Kidney (tissue), 13 donors: ENCODE measurements at regions not wholly inside any gene's neighbourhood (a gene's known extent, or its start where the extent isn't known, plus 50 kb on each side); places are given as distances from the start of the nearest gene placed in this dataset.
A peak's percentile ranks its signal among the peaks of the same experiment; 100 is the strongest.

ENCODE experiments used
- DNase-seq, 5 donors: peaks; one replicate each; pipeline ENCODE4 v3.0.0-alpha.2; 2013 to 2020
- FAIRE-seq: peaks from 2 replicates; lab custom pipeline; 2012; peaks lifted over from hg19 to GRCh38; lab: Jason Lieb, UNC
- H3K27ac ChIP-seq, 2 donors: one replicate each; pipeline ENCODE4 v1.7.0; 2013; ENCODE audit warnings: low read depth in 2 of 2, low read length in 2 of 2, inconsistent platforms in 1 of 2
- H3K27me3 ChIP-seq: one replicate; pipeline ENCODE4 v1.7.1; 2013; ENCODE audit warnings: low read length, inconsistent platforms; ENCODE audit not compliant: control insufficient read depth, insufficient read depth
- H3K36me3 ChIP-seq, 3 donors: one replicate each; pipeline versions ENCODE4 v1.7.0 to v1.7.1; 2013; ENCODE audit warnings: low read length in 3 of 3, control low read depth in 1 of 3, inconsistent platforms in 1 of 3; ENCODE audit not compliant: insufficient read depth in 3 of 3, control insufficient read depth in 2 of 3
- H3K4me1 ChIP-seq, 3 donors: one replicate each; pipeline versions ENCODE4 v1.7.0 to v1.7.1; 2013; ENCODE audit warnings: low read length in 3 of 3, inconsistent platforms in 1 of 3, low read depth in 1 of 3; ENCODE audit not compliant: control insufficient read depth in 2 of 3, insufficient read depth in 2 of 3
- H3K4me3 ChIP-seq, 3 donors: one replicate each; pipeline versions ENCODE4 v1.7.0 to v1.8.1; 2013; ENCODE audit warnings: low read length in 3 of 3, control low read depth in 1 of 3, inconsistent platforms in 1 of 3
- H3K9ac ChIP-seq, 3 donors: one replicate each; pipeline versions ENCODE4 v1.7.0 to v1.7.1; 2013; ENCODE audit warnings: low read length in 3 of 3, control low read depth in 1 of 3, inconsistent platforms in 1 of 3
- H3K9me3 ChIP-seq, 3 donors: one replicate each; pipeline versions ENCODE4 v1.7.0 to v1.7.1; 2013; ENCODE audit warnings: low read length in 3 of 3, control low read depth in 1 of 3, inconsistent platforms in 1 of 3; ENCODE audit not compliant: control insufficient read depth in 2 of 3, insufficient read depth in 1 of 3
- CTCF ChIP-seq: IDR thresholded peaks from 3 replicates; pipeline ENCODE4 v1.5.1; 2012; ENCODE audit warnings: mild to moderate bottlenecking, moderate library complexity, borderline replicate concordance; ENCODE audit not compliant: insufficient read depth; ENCODE audit errors: extremely low read depth
- intact Hi-C: fragments of 100-400 bp; cut with DNase I; formaldehyde crosslinking; loops from one replicate; pipeline ENCODE4 v1.11.1; 2022
- donor health status: control.
- donor health status: control.
- donor health status: control.
- donor health status: control.
- donor health status: control.
- donor health status: DM: yes; HTN: yes; CAD: no.
- donor health status: Normal renal cell carcinoma (clear cell type).

- Histone ChIP-seq H3K9ac (no peak overlapping the region), H3K9me3 (no peaks in the 10 kb centered on the region), H3K4me3 (no peak overlapping the region), H3K36me3 (no peaks in the 10 kb centered on the region), H3K4me1 (no peaks in the 10 kb centered on the region), H3K27me3 (no peaks in the 10 kb centered on the region), H3K27ac (no peak overlapping the region)
- DNase-seq: peak in 2 of 5 donors; percentile 1 to 3
- intact Hi-C loops: no loop called here
- no peak for FAIRE-seq
- no peak for TF ChIP-seq CTCF
Observed at GRCh38 chrX:117538178-117539089, 578.2 kb downstream of the KLHL13 start.

GRCh38 chrX:117532339-117532738, 584.3 kb downstream of the KLHL13 start:
- DNase-seq (no peak), FAIRE-seq (no peak)
- Histone ChIP-seq H3K9me3 (no peaks in the 10 kb centered on the region), H3K4me3 (no peak overlapping the region), H3K4me1 (no peaks in the 10 kb centered on the region), H3K9ac (no peak overlapping the region), H3K27me3 (no peaks in the 10 kb centered on the region), H3K36me3 (no peaks in the 10 kb centered on the region), H3K27ac (no peak overlapping the region)
- no peak for TF ChIP-seq CTCF
- intact Hi-C loops: no loop called here

GRCh38 chrX:117522725-117523700, 593.6 kb downstream of the KLHL13 start:
- no peaks in the 10 kb centered on the region for H3K4me1 ChIP-seq
- H3K27me3 ChIP-seq: no peaks in the 10 kb centered on the region
- H3K27ac ChIP-seq: no peak overlapping the region
- no peak overlapping the region for H3K9ac ChIP-seq
- FAIRE-seq (no peak), DNase-seq (no peak)
- TF ChIP-seq CTCF: no peak
- no peaks in the 10 kb centered on the region for H3K36me3 ChIP-seq
- intact Hi-C loops: no loop called here
- no peaks in the 10 kb centered on the region for H3K9me3 ChIP-seq
- H3K4me3 ChIP-seq: no peak overlapping the region
